WTC11 (cell line): ENCODE measurements at regions not wholly inside any gene's neighbourhood (a gene's known extent, or its start where the extent isn't known, plus 50 kb on each side); places are given as distances from the start of the nearest gene placed in this dataset.

Experiments used
- ATAC-seq: fragments of 200-7000 bp; cut with Tn5 transposase; 2 replicates; pipeline ENCODE4 v1.10.0; 2021; ENCODE audit warnings: mild to moderate bottlenecking, moderate library complexity
- CTCF ChIA-PET: fragments of 300-600 bp; sonication (Branson Sonifier 250); formaldehyde crosslinking; loops from one replicate; lab custom pipeline; 2021; ENCODE audit warnings: antibody characterized with exemption; lab: Charles Lee
- POLR2A ChIA-PET: fragments of 350-600 bp; sonication (Branson Sonifier 250); formaldehyde crosslinking; loops from one replicate; lab custom pipeline; 2021; ENCODE audit warnings: antibody characterized with exemption; lab: Charles Lee
- DNase-seq: peaks from one replicate; pipeline ENCODE4 v3.0.0; 2021; ENCODE audit warnings: low spot score
- H3K27ac Mint-ChIP-seq: 2 replicates; pipeline ENCODE4 v1.8.0; 2021; ENCODE audit warnings: mixed read lengths
- H3K27me3 Mint-ChIP-seq: 2 replicates; pipeline ENCODE4 v1.8.0; 2021; ENCODE audit warnings: low read depth, mild to moderate bottlenecking, moderate library complexity, mixed read lengths
- H3K36me3 Mint-ChIP-seq: 2 replicates; pipeline ENCODE4 v1.8.0; 2021; ENCODE audit warnings: mixed read lengths
- H3K4me1 Mint-ChIP-seq: 2 replicates; pipeline ENCODE4 v1.8.0; 2022; ENCODE audit warnings: mixed read lengths
- H3K4me3 Mint-ChIP-seq: 2 replicates; pipeline ENCODE4 v1.8.0; 2021; ENCODE audit warnings: mild to moderate bottlenecking, moderate library complexity, mixed read lengths
- H3K9me3 Mint-ChIP-seq: 2 replicates; pipeline ENCODE4 v1.8.0; 2021; ENCODE audit warnings: mixed read lengths
- AFF4 ChIP-seq: sonication (generic); formaldehyde crosslinking; IDR thresholded peaks from 2 replicates; pipeline ENCODE4 v1.8.1; 2023; ENCODE audit warnings: mild to moderate bottlenecking, missing genetic modification reagents, borderline replicate concordance
- CBFB ChIP-seq: sonication (generic); formaldehyde crosslinking; IDR thresholded peaks from 2 replicates; pipeline ENCODE4 v1.8.1; 2022; ENCODE audit warnings: mild to moderate bottlenecking, low read depth, missing genetic modification reagents
- ELF4 ChIP-seq: sonication (generic); formaldehyde crosslinking; IDR thresholded peaks from 2 replicates; pipeline ENCODE4 v1.8.1; 2022; ENCODE audit warnings: low read depth, mild to moderate bottlenecking, moderate library complexity, missing genetic modification reagents
- FOXK1 ChIP-seq: sonication (generic); formaldehyde crosslinking; IDR thresholded peaks from 2 replicates; pipeline ENCODE4 v1.8.0; 2022; ENCODE audit warnings: mild to moderate bottlenecking, moderate library complexity, missing genetic modification reagents
- GRHL2 ChIP-seq: fragments of 250-450 bp; sonication (Bioruptor Pico); IDR thresholded peaks from 2 replicates; pipeline ENCODE4 v1.8.0; 2022; ENCODE audit warnings: mild to moderate bottlenecking, moderate library complexity; ENCODE audit not compliant: insufficient replicate concordance, severe bottlenecking
- HMGA2 ChIP-seq: fragments of 250-450 bp; sonication (Bioruptor Pico); IDR thresholded peaks from 2 replicates; pipeline ENCODE4 v1.4.0; 2021; ENCODE audit warnings: mild to moderate bottlenecking, moderate library complexity
- MXD4 ChIP-seq: fragments of 250-450 bp; sonication (Bioruptor Pico); IDR thresholded peaks from 2 replicates; pipeline ENCODE4 v1.8.0; 2021; ENCODE audit warnings: mild to moderate bottlenecking, moderate library complexity, borderline replicate concordance
- NFATC4 ChIP-seq: fragments of 250-450 bp; sonication (Bioruptor Pico); IDR thresholded peaks from 2 replicates; pipeline ENCODE4 v1.9.0; 2021; ENCODE audit warnings: mild to moderate bottlenecking
- SP1 ChIP-seq: sonication (generic); formaldehyde crosslinking; conservative IDR thresholded peaks from 2 replicates; pipeline ENCODE4 v1.8.1; 2022; ENCODE audit warnings: missing genetic modification reagents
- ZNF219 ChIP-seq: sonication (generic); formaldehyde crosslinking; IDR thresholded peaks from 2 replicates; pipeline ENCODE4 v1.8.0; 2023; ENCODE audit warnings: missing genetic modification reagents, mild to moderate bottlenecking, borderline replicate concordance
- ZNF281 ChIP-seq: sonication (generic); formaldehyde crosslinking; IDR thresholded peaks from 2 replicates; pipeline ENCODE4 v1.8.0; 2023; ENCODE audit warnings: mild to moderate bottlenecking, missing genetic modification reagents
- ZNF416 ChIP-seq: fragments of 250-450 bp; sonication (Bioruptor Pico); IDR thresholded peaks from 2 replicates; pipeline ENCODE4 v1.9.0; 2021; ENCODE audit warnings: mild to moderate bottlenecking, inconsistent platforms
- TF ChIP-seq, protein P1 (sequence below): fragments of 250-450 bp; sonication (Bioruptor Pico); IDR thresholded peaks from 2 replicates; pipeline ENCODE4 v1.9.0; 2021; ENCODE audit warnings: moderate library complexity, mild to moderate bottlenecking, inconsistent platforms, borderline replicate concordance
- TF ChIP-seq, protein P2 (sequence below): sonication (generic); formaldehyde crosslinking; IDR thresholded peaks from 2 replicates; pipeline ENCODE4 v1.8.1; 2023; ENCODE audit warnings: mild to moderate bottlenecking, missing genetic modification reagents, moderate library complexity
- TF ChIP-seq, protein P3 (sequence below): sonication (generic); formaldehyde crosslinking; IDR thresholded peaks from 2 replicates; pipeline ENCODE4 v1.8.0; 2022; ENCODE audit warnings: mild to moderate bottlenecking, missing genetic modification reagents
- TF ChIP-seq, protein P4 (sequence below): sonication (generic); formaldehyde crosslinking; IDR thresholded peaks from 2 replicates; pipeline ENCODE4 v1.8.1; 2022; ENCODE audit warnings: mild to moderate bottlenecking, missing genetic modification reagents, moderate library complexity, borderline replicate concordance

- no peak for TF ChIP-seq AFF4 (CRISPR knock-in tag)
- TF ChIP-seq ZNF281 (CRISPR knock-in tag) = no peak
- TF ChIP-seq ELF4 (CRISPR knock-in tag) = no peak
- TF ChIP-seq, protein P1, sequence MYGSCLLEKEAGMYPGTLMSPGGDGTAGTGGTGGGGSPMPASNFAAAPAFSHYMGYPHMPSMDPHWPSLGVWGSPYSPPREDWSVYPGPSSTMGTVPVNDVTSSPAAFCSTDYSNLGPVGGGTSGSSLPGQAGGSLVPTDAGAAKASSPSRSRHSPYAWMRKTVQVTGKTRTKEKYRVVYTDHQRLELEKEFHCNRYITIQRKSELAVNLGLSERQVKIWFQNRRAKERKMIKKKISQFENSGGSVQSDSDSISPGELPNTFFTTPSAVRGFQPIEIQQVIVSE (CRISPR knock-in tag) = no peak
- no peak for TF ChIP-seq MXD4 (CRISPR knock-in tag)
Observed at GRCh38 chr1:30332116-30333094, 391.0 kb downstream of the MATN1 start (continued).

- Mint-ChIP-seq H3K4me1 (no peaks in the 10 kb centered on the region), H3K9me3 (no peaks in the 10 kb centered on the region), H3K27me3 (no peaks in the 10 kb centered on the region), H3K27ac (no peak overlapping the region), H3K4me3 (no peak overlapping the region), H3K36me3 (no peaks in the 10 kb centered on the region)
- no peak for TF ChIP-seq GRHL2
- TF ChIP-seq ZNF219 (CRISPR knock-in tag) = no peak
- no peak for TF ChIP-seq HMGA2
- TF ChIP-seq SP1 = no peak
- TF ChIP-seq, protein P2, sequence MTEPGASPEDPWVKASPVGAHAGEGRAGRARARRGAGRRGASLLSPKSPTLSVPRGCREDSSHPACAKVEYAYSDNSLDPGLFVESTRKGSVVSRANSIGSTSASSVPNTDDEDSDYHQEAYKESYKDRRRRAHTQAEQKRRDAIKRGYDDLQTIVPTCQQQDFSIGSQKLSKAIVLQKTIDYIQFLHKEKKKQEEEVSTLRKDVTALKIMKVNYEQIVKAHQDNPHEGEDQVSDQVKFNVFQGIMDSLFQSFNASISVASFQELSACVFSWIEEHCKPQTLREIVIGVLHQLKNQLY (CRISPR knock-in tag) = no peak
- ChIA-PET CTCF (interaction anchor here (1.2 kb wide), 1 partner anchor 49 kb away, joined by 5 read pairs; no protein-coding TSS in a partner anchor), POLR2A (no interaction called here)
- no peak for ATAC-seq
- no peak for DNase-seq
Observed at GRCh38 chr1:30331415-30332065, 391.8 kb downstream of the MATN1 start.

DNA sequence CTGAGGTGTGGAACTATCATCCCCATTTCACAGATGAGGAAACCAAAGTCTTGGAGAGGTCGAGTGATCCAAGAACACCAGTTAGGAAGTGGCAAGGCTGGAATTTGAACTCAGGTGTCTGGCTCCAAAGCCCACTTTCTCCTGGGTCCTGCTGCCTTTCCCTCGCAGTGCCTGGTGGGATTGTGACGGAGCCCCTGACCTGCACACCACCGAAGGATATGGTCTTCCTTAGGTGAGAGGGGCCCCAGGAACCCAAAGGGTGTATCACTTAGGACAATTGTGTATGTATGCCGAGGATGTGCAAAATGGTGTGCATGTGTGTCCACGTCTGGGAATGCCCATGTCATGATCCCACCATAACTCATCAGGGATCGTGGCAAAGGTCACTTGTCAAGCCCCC lies 392.7 kb downstream of the MATN1 start:
- H3K9me3 Mint-ChIP-seq = no peaks in the 10 kb centered on the region
- H3K4me1 Mint-ChIP-seq = no peaks in the 10 kb centered on the region
- ATAC-seq (no peak), DNase-seq (no peak)
- no peak overlapping the region for H3K27ac Mint-ChIP-seq
- ChIA-PET POLR2A (no interaction called here), CTCF (interaction anchor here (1.0 to 1.4 kb wide), 2 partner anchors 50 to 377 kb away, joined by 3 to 4 read pairs; no protein-coding TSS in a partner anchor)
- H3K36me3 Mint-ChIP-seq = no peaks in the 10 kb centered on the region
- H3K4me3 Mint-ChIP-seq = no peak overlapping the region
- no peaks in the 10 kb centered on the region for H3K27me3 Mint-ChIP-seq
- TF ChIP-seq, protein P3, sequence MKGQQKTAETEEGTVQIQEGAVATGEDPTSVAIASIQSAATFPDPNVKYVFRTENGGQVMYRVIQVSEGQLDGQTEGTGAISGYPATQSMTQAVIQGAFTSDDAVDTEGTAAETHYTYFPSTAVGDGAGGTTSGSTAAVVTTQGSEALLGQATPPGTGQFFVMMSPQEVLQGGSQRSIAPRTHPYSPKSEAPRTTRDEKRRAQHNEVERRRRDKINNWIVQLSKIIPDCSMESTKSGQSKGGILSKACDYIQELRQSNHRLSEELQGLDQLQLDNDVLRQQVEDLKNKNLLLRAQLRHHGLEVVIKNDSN (CRISPR knock-in tag) = no peak
- TF ChIP-seq, protein P4, sequence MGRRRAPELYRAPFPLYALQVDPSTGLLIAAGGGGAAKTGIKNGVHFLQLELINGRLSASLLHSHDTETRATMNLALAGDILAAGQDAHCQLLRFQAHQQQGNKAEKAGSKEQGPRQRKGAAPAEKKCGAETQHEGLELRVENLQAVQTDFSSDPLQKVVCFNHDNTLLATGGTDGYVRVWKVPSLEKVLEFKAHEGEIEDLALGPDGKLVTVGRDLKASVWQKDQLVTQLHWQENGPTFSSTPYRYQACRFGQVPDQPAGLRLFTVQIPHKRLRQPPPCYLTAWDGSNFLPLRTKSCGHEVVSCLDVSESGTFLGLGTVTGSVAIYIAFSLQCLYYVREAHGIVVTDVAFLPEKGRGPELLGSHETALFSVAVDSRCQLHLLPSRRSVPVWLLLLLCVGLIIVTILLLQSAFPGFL (CRISPR knock-in tag) = no peak
- TF ChIP-seq NFATC4 (CRISPR knock-in tag) (no peak), ZNF416 (CRISPR knock-in tag) (no peak), FOXK1 (no peak), ZNF219 (CRISPR knock-in tag) (no peak), CBFB (CRISPR knock-in tag) (no peak)
- TF ChIP-seq, protein P2 (CRISPR knock-in tag) = no peak
